NCI-H460 (cell line): ENCODE measurements at regions not wholly inside any gene's neighbourhood (a gene's known extent, or its start where the extent isn't known, plus 50 kb on each side); places are given as distances from the start of the nearest gene placed in this dataset.
"Not testable (repeated sequence)": the region's sequence is repeated elsewhere in the genome, so short reads cannot be mapped to it uniquely, and the experiment has no call there.

Source experiments
- DNase-seq: peaks from one replicate; pipeline ENCODE4 v3.0.0-alpha.2; 2016; ENCODE audit warnings: low read depth; ENCODE audit errors: extremely low read depth

GRCh38 chr2:87559001-87559400, 188.9 kb upstream of the PLGLB2 start:
- DNase-seq = not testable (repeated sequence)

GRCh38 chr2:87559735-87560134, 188.2 kb upstream of the PLGLB2 start:
- DNase-seq = not testable (repeated sequence)

GRCh38 chr2:87565116-87565515, 182.8 kb upstream of the PLGLB2 start:
- not testable (repeated sequence) for DNase-seq

GRCh38 chr2:87566531-87566930, 181.4 kb upstream of the PLGLB2 start:
- DNase-seq = not testable (repeated sequence)

- DNase-seq = not testable (repeated sequence)
Measured at GRCh38 chr2:87567093-87567492, 180.8 kb upstream of the PLGLB2 start.

- not testable (repeated sequence) for DNase-seq
Measured at GRCh38 chr2:87567912-87568311, 180.0 kb upstream of the PLGLB2 start.

- DNase-seq = not testable (repeated sequence)
Measured at GRCh38 chr2:87568554-87569278, 179.2 kb upstream of the PLGLB2 start.

GRCh38 chr2:87569689-87570397, 178.0 kb upstream of the PLGLB2 start:
- not testable (repeated sequence) for DNase-seq

GRCh38 chr2:87571889-87572465, 175.9 kb upstream of the PLGLB2 start:
- not testable (repeated sequence) for DNase-seq

GRCh38 chr2:87572906-87573305, 175.0 kb upstream of the PLGLB2 start:
- not testable (repeated sequence) for DNase-seq

- not testable (repeated sequence) for DNase-seq
Measured at GRCh38 chr2:87573386-87574192, 174.3 kb upstream of the PLGLB2 start.

- DNase-seq = not testable (repeated sequence)
Measured at GRCh38 chr2:87574193-87575119, 173.4 kb upstream of the PLGLB2 start.

GRCh38 chr2:87575138-87575537, 172.7 kb upstream of the PLGLB2 start:
- DNase-seq = not testable (repeated sequence)

GRCh38 chr2:87577358-87577757, 170.5 kb upstream of the PLGLB2 start:
- DNase-seq = not testable (repeated sequence)

GRCh38 chr2:87582152-87582551, 165.7 kb upstream of the PLGLB2 start:
- DNase-seq = not testable (repeated sequence)

- DNase-seq = not testable (repeated sequence)
Measured at GRCh38 chr2:87582579-87582978, 165.3 kb upstream of the PLGLB2 start.

GRCh38 chr2:87583370-87583769, 164.5 kb upstream of the PLGLB2 start:
- not testable (repeated sequence) for DNase-seq

GRCh38 chr2:87583803-87584202, 164.1 kb upstream of the PLGLB2 start:
- not testable (repeated sequence) for DNase-seq

GRCh38 chr2:87584268-87584906, 163.5 kb upstream of the PLGLB2 start:
- not testable (repeated sequence) for DNase-seq
